ENCODE measurements at regions not wholly inside any gene's neighbourhood (a gene's known extent, or its start where the extent isn't known, plus 50 kb on each side); places are given as distances from the start of the nearest gene placed in this dataset. TPM values are rescaled to one million over a fixed set of nuclear protein-coding genes. Genes with fewer than 3 reads are reported as not detected.
"Not testable (repeated sequence)": the region's sequence is repeated elsewhere in the genome, so short reads cannot be mapped to it uniquely, and the experiment has no call there.

- H3K9me3 Mint-ChIP-seq (ENCODE audit: insufficient read depth); H3K9me3 ChIP-seq (ENCODE audit: control extremely low read depth in 1 of 3, control insufficient read depth in 2 of 3, insufficient read depth in 1 of 3, low read length in 2 of 3); intact Hi-C loops (cut with micrococcal nuclease); H3K27me3 Mint-ChIP-seq; H3K4me2 ChIP-seq (replicated peaks; ENCODE audit: low read depth, low read length, poor library complexity, severe bottlenecking); POLR2A ChIA-PET; H3K79me2 ChIP-seq (ENCODE audit: control insufficient read depth, insufficient read depth, low read length); DNase-seq; H3K4me1 ChIP-seq (ENCODE audit: control insufficient read depth in 2 of 2, insufficient read depth in 2 of 2, low read length in 2 of 2); H2AFZ ChIP-seq (ENCODE audit: insufficient read depth, low read depth, low read length, poor library complexity, severe bottlenecking); H3K27me3 ChIP-seq (replicated peaks in 1 of 4; ENCODE audit: control extremely low read depth in 1 of 4, control insufficient read depth in 3 of 4, insufficient read depth in 4 of 4, low read length in 3 of 4); H3K27ac ChIP-seq (ENCODE audit: low read length in 2 of 2); H3K4me3 Mint-ChIP-seq; H3K4me1 Mint-ChIP-seq; CTCF ChIA-PET; H4K20me1 ChIP-seq (ENCODE audit: control insufficient read depth, insufficient read depth, low read length, poor library complexity, severe bottlenecking); ATAC-seq (ENCODE audit: low read depth); H3K27ac Mint-ChIP-seq; H3K36me3 ChIP-seq (replicated peaks in 1 of 2; ENCODE audit: control extremely low read depth in 1 of 2, control insufficient read depth in 1 of 2, extremely low read depth in 1 of 2, insufficient read depth in 2 of 2, low read length in 1 of 2); H3K9ac ChIP-seq (ENCODE audit: low read length); H3K4me3 ChIP-seq (ENCODE audit: control extremely low read depth in 1 of 5, extremely low read depth in 1 of 5, insufficient read depth in 1 of 5, low read depth in 2 of 5, low read length in 4 of 5): not testable (repeated sequence)
- no CpG with 5 or more reads among the region's 4 CpGs for WGBS (ENCODE audit: insufficient coverage)
These were observed 697.5 kb downstream of the GOLGA6L6 start for GRCh38 chr15:19844061-19844460.

Small RNA genes in the stretch of these regions (small RNA-seq; reads per million reads assigned to genes)
- gene AC138701.2 (ENCODE audit: insufficient read length, low read depth, low replicate concordance): not detected
- gene IGHD1OR15-1A (ENCODE audit: insufficient read length, low read depth, low replicate concordance): not detected
- not detected for gene IGHD2OR15-2A (ENCODE audit: insufficient read length, low read depth, low replicate concordance)
- not detected for gene IGHD3OR15-3A (ENCODE audit: insufficient read length, low read depth, low replicate concordance)
- gene IGHD4OR15-4A (ENCODE audit: insufficient read length, low read depth, low replicate concordance): not detected
- gene IGHD5OR15-5A (ENCODE audit: insufficient read length, low read depth, low replicate concordance): not detected
- not detected for gene RN7SL584P (ENCODE audit: insufficient read length, low read depth, low replicate concordance)
- not detected for gene RNU6-978P (ENCODE audit: insufficient read length, low read depth, low replicate concordance)
